ENCODE measurements at regions not wholly inside any gene's neighbourhood (a gene's known extent, or its start where the extent isn't known, plus 50 kb on each side); places are given as distances from the start of the nearest gene placed in this dataset.

DNA sequence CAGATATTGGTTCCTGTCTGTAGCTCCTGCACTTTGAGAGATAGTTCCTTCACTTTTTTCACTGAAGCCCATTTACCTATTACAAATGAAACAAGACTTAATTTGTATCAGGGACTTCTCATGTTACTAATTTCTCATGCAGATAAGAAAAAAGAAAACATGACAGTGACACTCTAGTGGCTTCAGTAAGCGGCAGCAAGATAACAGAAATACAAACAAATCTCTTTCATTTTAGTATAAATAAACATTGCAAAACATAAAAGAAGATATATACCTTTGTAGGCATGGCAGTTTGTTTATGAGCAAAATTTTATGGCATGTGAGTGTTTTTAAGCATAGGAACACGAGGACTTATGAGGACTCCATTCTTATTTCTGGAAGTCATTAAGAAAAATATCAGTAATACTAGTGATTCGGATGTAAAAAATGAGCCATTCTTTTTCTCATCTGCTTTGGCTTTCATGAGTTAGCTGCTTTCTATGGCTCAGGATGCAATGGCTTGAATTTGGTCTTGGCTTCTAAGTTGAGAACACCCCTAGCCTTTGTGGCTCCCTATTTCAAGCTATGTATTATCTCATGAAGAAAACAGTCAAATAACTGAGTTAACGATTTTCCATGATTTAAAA, 310.1 kb upstream of the RGS6 start:
- no peak for TF ChIP-seq POLR2AphosphoS5 (IDR thresholded peaks at IDR 0.05; ENCODE audit: low read depth)
- TF ChIP-seq ZNF114 (CRISPR knock-in tag; IDR thresholded peaks at IDR 0.05) = no peak
- TF ChIP-seq EZH2 (IDR thresholded peaks at IDR 0.05; ENCODE audit: low read depth, unreplicated experiment) = no peak
- TF ChIP-seq, protein P1, sequence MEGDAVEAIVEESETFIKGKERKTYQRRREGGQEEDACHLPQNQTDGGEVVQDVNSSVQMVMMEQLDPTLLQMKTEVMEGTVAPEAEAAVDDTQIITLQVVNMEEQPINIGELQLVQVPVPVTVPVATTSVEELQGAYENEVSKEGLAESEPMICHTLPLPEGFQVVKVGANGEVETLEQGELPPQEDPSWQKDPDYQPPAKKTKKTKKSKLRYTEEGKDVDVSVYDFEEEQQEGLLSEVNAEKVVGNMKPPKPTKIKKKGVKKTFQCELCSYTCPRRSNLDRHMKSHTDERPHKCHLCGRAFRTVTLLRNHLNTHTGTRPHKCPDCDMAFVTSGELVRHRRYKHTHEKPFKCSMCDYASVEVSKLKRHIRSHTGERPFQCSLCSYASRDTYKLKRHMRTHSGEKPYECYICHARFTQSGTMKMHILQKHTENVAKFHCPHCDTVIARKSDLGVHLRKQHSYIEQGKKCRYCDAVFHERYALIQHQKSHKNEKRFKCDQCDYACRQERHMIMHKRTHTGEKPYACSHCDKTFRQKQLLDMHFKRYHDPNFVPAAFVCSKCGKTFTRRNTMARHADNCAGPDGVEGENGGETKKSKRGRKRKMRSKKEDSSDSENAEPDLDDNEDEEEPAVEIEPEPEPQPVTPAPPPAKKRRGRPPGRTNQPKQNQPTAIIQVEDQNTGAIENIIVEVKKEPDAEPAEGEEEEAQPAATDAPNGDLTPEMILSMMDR (conservative IDR thresholded peaks at IDR 0.05; ENCODE audit: low read depth in 2 of 2) = no peak
- TF ChIP-seq, protein P2, sequence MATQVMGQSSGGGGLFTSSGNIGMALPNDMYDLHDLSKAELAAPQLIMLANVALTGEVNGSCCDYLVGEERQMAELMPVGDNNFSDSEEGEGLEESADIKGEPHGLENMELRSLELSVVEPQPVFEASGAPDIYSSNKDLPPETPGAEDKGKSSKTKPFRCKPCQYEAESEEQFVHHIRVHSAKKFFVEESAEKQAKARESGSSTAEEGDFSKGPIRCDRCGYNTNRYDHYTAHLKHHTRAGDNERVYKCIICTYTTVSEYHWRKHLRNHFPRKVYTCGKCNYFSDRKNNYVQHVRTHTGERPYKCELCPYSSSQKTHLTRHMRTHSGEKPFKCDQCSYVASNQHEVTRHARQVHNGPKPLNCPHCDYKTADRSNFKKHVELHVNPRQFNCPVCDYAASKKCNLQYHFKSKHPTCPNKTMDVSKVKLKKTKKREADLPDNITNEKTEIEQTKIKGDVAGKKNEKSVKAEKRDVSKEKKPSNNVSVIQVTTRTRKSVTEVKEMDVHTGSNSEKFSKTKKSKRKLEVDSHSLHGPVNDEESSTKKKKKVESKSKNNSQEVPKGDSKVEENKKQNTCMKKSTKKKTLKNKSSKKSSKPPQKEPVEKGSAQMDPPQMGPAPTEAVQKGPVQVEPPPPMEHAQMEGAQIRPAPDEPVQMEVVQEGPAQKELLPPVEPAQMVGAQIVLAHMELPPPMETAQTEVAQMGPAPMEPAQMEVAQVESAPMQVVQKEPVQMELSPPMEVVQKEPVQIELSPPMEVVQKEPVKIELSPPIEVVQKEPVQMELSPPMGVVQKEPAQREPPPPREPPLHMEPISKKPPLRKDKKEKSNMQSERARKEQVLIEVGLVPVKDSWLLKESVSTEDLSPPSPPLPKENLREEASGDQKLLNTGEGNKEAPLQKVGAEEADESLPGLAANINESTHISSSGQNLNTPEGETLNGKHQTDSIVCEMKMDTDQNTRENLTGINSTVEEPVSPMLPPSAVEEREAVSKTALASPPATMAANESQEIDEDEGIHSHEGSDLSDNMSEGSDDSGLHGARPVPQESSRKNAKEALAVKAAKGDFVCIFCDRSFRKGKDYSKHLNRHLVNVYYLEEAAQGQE (IDR thresholded peaks at IDR 0.05; ENCODE audit: unreplicated experiment) = no peak
- TF ChIP-seq CREB1 (CRISPR knock-in tag; IDR thresholded peaks at IDR 0.05; ENCODE audit: low read depth) = no peak
- TF ChIP-seq EZH2phosphoT487 (IDR thresholded peaks at IDR 0.05; ENCODE audit: unreplicated experiment) = no peak
- no peak for TF ChIP-seq STAT1 (IDR thresholded peaks at IDR 0.05; ENCODE audit: unreplicated experiment)
- TF ChIP-seq, protein P3, sequence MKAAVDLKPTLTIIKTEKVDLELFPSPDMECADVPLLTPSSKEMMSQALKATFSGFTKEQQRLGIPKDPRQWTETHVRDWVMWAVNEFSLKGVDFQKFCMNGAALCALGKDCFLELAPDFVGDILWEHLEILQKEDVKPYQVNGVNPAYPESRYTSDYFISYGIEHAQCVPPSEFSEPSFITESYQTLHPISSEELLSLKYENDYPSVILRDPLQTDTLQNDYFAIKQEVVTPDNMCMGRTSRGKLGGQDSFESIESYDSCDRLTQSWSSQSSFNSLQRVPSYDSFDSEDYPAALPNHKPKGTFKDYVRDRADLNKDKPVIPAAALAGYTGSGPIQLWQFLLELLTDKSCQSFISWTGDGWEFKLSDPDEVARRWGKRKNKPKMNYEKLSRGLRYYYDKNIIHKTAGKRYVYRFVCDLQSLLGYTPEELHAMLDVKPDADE (IDR thresholded peaks at IDR 0.05) = no peak
- no peak for TF ChIP-seq JUNB (IDR thresholded peaks at IDR 0.05; ENCODE audit: unreplicated experiment)

All from GM23338 (cell line).